K562 (cell line): ENCODE measurements at regions not wholly inside any gene's neighbourhood (a gene's known extent, or its start where the extent isn't known, plus 50 kb on each side); places are given as distances from the start of the nearest gene placed in this dataset.
A peak's percentile ranks its signal among the peaks of the same experiment; 100 is the strongest.

Source experiments
- ATF6 ChIP-seq: sonication (generic); formaldehyde crosslinking; IDR thresholded peaks from 2 replicates; pipeline ENCODE4 v1.4.0; 2020; ENCODE audit warnings: mild to moderate bottlenecking, missing genetic modification reagents
- CREB1 ChIP-seq, 2 experiments: sonication (generic) in 1 of 2; formaldehyde crosslinking in 1 of 2; IDR thresholded peaks; 2 replicates each; pipeline versions ENCODE4 v1.6.1 to v1.8.0; 2012 to 2022; ENCODE audit warnings: inconsistent platforms in 1 of 2, mild to moderate bottlenecking in 1 of 2, missing genetic modification reagents in 1 of 2, moderate library complexity in 1 of 2
- HDAC2 ChIP-seq: fragments of 450-650 bp; IDR thresholded peaks from 2 replicates; pipeline ENCODE4 v1.6.1; 2016; ENCODE audit warnings: mild to moderate bottlenecking
- MGA ChIP-seq: fragments of 450-650 bp; IDR thresholded peaks from 2 replicates; pipeline ENCODE4 v1.6.1; 2016; ENCODE audit warnings: mild to moderate bottlenecking, moderate library complexity
- TFE3 ChIP-seq: fragments of 450-650 bp; formaldehyde crosslinking; IDR thresholded peaks from 2 replicates; pipeline ENCODE4 v1.4.0; 2020; ENCODE audit warnings: mild to moderate bottlenecking, mixed read lengths
- THRB ChIP-seq: fragments of 450-650 bp; formaldehyde crosslinking; conservative IDR thresholded peaks from 2 replicates; pipeline ENCODE4 v1.4.0; 2022; ENCODE audit warnings: mild to moderate bottlenecking, missing genetic modification characterization
- ZBTB26 ChIP-seq: fragments of 450-650 bp; formaldehyde crosslinking; IDR thresholded peaks from 2 replicates; pipeline ENCODE4 v1.4.0; 2022; ENCODE audit warnings: missing genetic modification characterization
- ZNF3 ChIP-seq: fragments of 250-450 bp; sonication (Bioruptor Pico); IDR thresholded peaks from 2 replicates; pipeline ENCODE4 v1.5.0; 2021; ENCODE audit warnings: mild to moderate bottlenecking, moderate library complexity

- TF ChIP-seq ATF6 (CRISPR knock-in tag) (no peak), ZBTB26 (CRISPR knock-in tag) (no peak), ZNF3 (CRISPR knock-in tag) (no peak), MGA (no peak), CREB1 (IDR thresholded peaks at IDR 0.05) (peak; percentile 54; the same call in 1 of the 2 replicates), CREB1 (CRISPR knock-in tag; IDR thresholded peaks at IDR 0.05) (no peak), THRB (CRISPR knock-in tag) (no peak), TFE3 (CRISPR knock-in tag) (peak; percentile 38; the same call in 1 of the 2 replicates), HDAC2 (peak; percentile 99)
Measured at GRCh38 chr2:41922177-41922576, 125.6 kb upstream of the PKDCC start (continued).
